LNCAP (cell line): ENCODE measurements at regions not wholly inside any gene's neighbourhood (a gene's known extent, or its start where the extent isn't known, plus 50 kb on each side); places are given as distances from the start of the nearest gene placed in this dataset.

Experiments used
- CTCF ChIP-seq: fragments of 450-650 bp; IDR thresholded peaks from 2 replicates; pipeline ENCODE4 v1.5.1; 2017; ENCODE audit warnings: mild to moderate bottlenecking

DNA sequence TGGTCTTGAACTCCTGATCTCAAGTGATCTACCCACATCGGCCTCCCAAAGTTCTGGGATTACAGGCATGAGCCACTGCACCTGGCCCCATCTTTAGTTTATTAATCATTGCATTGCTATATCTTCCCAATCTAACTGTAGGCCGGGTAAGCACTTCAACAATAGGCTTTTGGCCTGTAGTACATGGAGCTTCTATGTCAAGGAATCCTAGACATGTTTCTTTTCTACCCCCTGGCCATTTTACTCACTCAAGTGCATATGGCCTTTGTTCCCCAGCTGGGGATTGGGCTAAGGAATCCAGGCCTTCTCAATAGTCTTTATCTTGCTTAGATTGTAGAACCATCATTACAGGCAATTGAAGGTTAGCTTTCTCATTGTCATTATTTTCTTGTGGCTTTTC, 122.3 kb upstream of the MBNL1 start:
- no peak for TF ChIP-seq CTCF

DNA sequence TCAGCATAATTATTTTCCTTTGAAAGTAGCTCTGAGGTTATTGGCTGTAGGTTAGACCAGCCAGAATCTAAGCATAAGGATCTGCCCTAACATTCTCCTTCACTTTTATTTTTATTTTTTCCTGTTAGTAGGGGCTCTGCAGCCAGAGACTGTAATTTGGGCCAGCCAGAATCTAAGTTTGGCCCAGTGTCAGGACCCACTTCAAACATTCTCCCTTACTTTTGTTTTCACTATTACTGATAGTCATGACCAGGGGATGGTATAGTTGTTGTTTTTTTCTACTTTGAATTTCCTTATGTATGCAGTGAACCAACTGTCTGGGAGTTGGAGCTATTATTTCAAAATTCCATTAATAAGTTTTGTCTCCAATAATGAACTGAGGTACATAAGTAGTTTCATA, 121.0 kb upstream of the MBNL1 start:
- TF ChIP-seq CTCF: no peak

- no peak for TF ChIP-seq CTCF
These were observed 120.2 kb upstream of the MBNL1 start for GRCh38 chr3:152148579-152148978.

DNA sequence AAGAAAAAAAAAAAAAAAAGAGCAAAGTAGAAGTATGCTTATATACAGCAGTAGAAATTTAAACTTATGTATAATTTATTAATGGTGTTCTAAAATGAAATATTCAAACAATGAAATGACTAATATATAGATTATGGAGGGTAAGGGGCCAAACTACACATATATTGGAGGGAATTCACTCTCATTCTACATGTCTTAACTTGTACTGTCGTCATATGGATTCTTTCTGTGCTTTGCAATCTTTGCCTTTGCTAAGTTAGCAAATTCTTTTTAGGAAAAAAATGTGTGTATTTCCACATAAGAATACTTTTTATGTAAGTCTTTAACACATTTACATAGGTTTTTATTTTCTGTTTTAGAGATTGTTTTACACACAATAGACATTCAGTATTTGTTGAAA, 118.9 kb upstream of the MBNL1 start:
- no peak for TF ChIP-seq CTCF

GRCh38 chr3:152151216-152151876, 117.4 kb upstream of the MBNL1 start:
- TF ChIP-seq CTCF: no peak

- no peak for TF ChIP-seq CTCF
These were observed 113.3 kb upstream of the MBNL1 start for GRCh38 chr3:152155246-152156020.

- TF ChIP-seq CTCF: no peak
These were observed 111.8 kb upstream of the MBNL1 start for GRCh38 chr3:152156880-152157279.
